ENCODE measurements at regions not wholly inside any gene's neighbourhood (a gene's known extent, or its start where the extent isn't known, plus 50 kb on each side); places are given as distances from the start of the nearest gene placed in this dataset.
"Not testable (repeated sequence)": the region's sequence is repeated elsewhere in the genome, so short reads cannot be mapped to it uniquely, and the experiment has no call there.

- Histone ChIP-seq H3K9me3 (peaks cover 0 to 9% (median 0%) of the 10 kb centered on the region in 4 donors), H3K4me1 (no peaks in the 10 kb centered on the region), H3K4me3 (no peak overlapping the region), H3K27ac (no peak overlapping the region), H3K27me3 (no peaks in the 10 kb centered on the region), H3K36me3 (no peaks in the 10 kb centered on the region)
- 79 to 86% methylated on average over 2 of the region's 2 CpGs for WGBS, 2 donors
- TF ChIP-seq EP300 (IDR thresholded peaks at IDR 0.05): no peak
- no peak for TF ChIP-seq CTCF (IDR thresholded peaks at IDR 0.05)
- no peak for TF ChIP-seq POLR2A (IDR thresholded peaks at IDR 0.05)
- DNase-seq (ENCODE audit: low spot score in 2 of 2): no peak
Observed at GRCh38 chr18:42336139-42336538, 381.1 kb downstream of the PIK3C3 start.

GRCh38 chr18:42337337-42337736, 382.3 kb downstream of the PIK3C3 start:
- not testable (repeated sequence) for H3K27me3 ChIP-seq; H3K4me3 ChIP-seq; H3K9me3 ChIP-seq; DNase-seq (ENCODE audit: low spot score in 2 of 2); H3K27ac ChIP-seq; H3K36me3 ChIP-seq; H3K4me1 ChIP-seq
- 91 to 94% methylated on average over 2 of the region's 2 CpGs for WGBS, 2 donors

GRCh38 chr18:42338683-42339082, 383.6 kb downstream of the PIK3C3 start:
- Histone ChIP-seq H3K27me3 (no peaks in the 10 kb centered on the region), H3K36me3 (no peaks in the 10 kb centered on the region), H3K9me3 (peaks cover 0 to 9% (median 0%) of the 10 kb centered on the region in 4 donors), H3K4me1 (no peaks in the 10 kb centered on the region), H3K27ac (no peak overlapping the region), H3K4me3 (no peak overlapping the region)
- DNase-seq (ENCODE audit: low spot score in 2 of 2): no peak
- WGBS, 2 donors: 72% methylated on average over 2 of the region's 2 CpGs
- TF ChIP-seq EP300 (IDR thresholded peaks at IDR 0.05) (no peak), POLR2A (IDR thresholded peaks at IDR 0.05) (no peak), CTCF (IDR thresholded peaks at IDR 0.05) (no peak)

- Histone ChIP-seq H3K27ac (no peak overlapping the region), H3K9me3 (peaks cover 0 to 9% (median 0%) of the 10 kb centered on the region in 4 donors), H3K4me3 (no peak overlapping the region), H3K27me3 (no peaks in the 10 kb centered on the region), H3K4me1 (no peaks in the 10 kb centered on the region), H3K36me3 (no peaks in the 10 kb centered on the region)
- no peak for DNase-seq (ENCODE audit: low spot score in 2 of 2)
- WGBS, 2 donors: 25 to 41% methylated on average over 4 of the region's 4 CpGs
- TF ChIP-seq CTCF (IDR thresholded peaks at IDR 0.05) (no peak), EP300 (IDR thresholded peaks at IDR 0.05) (no peak), POLR2A (IDR thresholded peaks at IDR 0.05) (no peak)
Observed at GRCh38 chr18:42339372-42339771, 384.3 kb downstream of the PIK3C3 start.

- no peak for DNase-seq (ENCODE audit: low spot score in 2 of 2)
- TF ChIP-seq EP300 (IDR thresholded peaks at IDR 0.05) (no peak), POLR2A (IDR thresholded peaks at IDR 0.05) (no peak), CTCF (IDR thresholded peaks at IDR 0.05) (no peak)
- H3K9me3 ChIP-seq: peaks cover 0 to 9% (median 0%) of the 10 kb centered on the region in 4 donors
- no peaks in the 10 kb centered on the region for H3K4me1 ChIP-seq
- H3K27me3 ChIP-seq: no peaks in the 10 kb centered on the region
- 74 to 86% methylated on average over 3 of the region's 3 CpGs for WGBS, 2 donors
- no peaks in the 10 kb centered on the region for H3K36me3 ChIP-seq
- H3K4me3 ChIP-seq: no peak overlapping the region
- no peak overlapping the region for H3K27ac ChIP-seq
Observed at GRCh38 chr18:42340423-42341009, 385.5 kb downstream of the PIK3C3 start.

GRCh38 chr18:42341423-42341822, 386.4 kb downstream of the PIK3C3 start:
- Histone ChIP-seq H3K27ac (no peak overlapping the region), H3K36me3 (no peaks in the 10 kb centered on the region), H3K4me3 (no peak overlapping the region), H3K27me3 (no peaks in the 10 kb centered on the region), H3K9me3 (peaks cover 0 to 9% (median 0%) of the 10 kb centered on the region in 4 donors), H3K4me1 (no peaks in the 10 kb centered on the region)
- 51 to 93% methylated on average over 1 of the region's 1 CpG for WGBS, 2 donors
- TF ChIP-seq CTCF (IDR thresholded peaks at IDR 0.05) (no peak), EP300 (IDR thresholded peaks at IDR 0.05) (no peak), POLR2A (IDR thresholded peaks at IDR 0.05) (no peak)
- DNase-seq (ENCODE audit: low spot score in 2 of 2): no peak

Measured in tibial nerve (tissue), 4 donors.